GM13976 (cell line): ENCODE measurements at regions not wholly inside any gene's neighbourhood (a gene's known extent, or its start where the extent isn't known, plus 50 kb on each side); places are given as distances from the start of the nearest gene placed in this dataset.

Experiments used
- DNase-seq: peaks from one replicate; pipeline ENCODE4 v3.0.0; 2012; ENCODE audit warnings: low spot score
- CTCF ChIP-seq: IDR thresholded peaks from 2 replicates; pipeline ENCODE4 v1.5.1; 2012; ENCODE audit warnings: borderline replicate concordance, mild to moderate bottlenecking; ENCODE audit not compliant: insufficient read depth; ENCODE audit errors: extremely low read depth, missing control alignments, control extremely low read depth
- in situ Hi-C: fragments of 300-500 bp; cut with MboI; formaldehyde crosslinking; loops from one replicate; pipeline ENCODE4 v1.12.0; 2022; ENCODE audit warnings: low sequenced_read_pairs, mixed read lengths, inconsistent platforms; ENCODE audit not compliant: unreplicated experiment

- TF ChIP-seq CTCF = no peak
- DNase-seq = no peak
- in situ Hi-C loops = no loop called here
Measured at GRCh38 chr10:52940921-52941320, 168.3 kb upstream of the MBL2 start.

GRCh38 chr10:52939894-52940293 is 167.3 kb upstream of the MBL2 start:
- DNase-seq = no peak
- in situ Hi-C loops = no loop called here
- no peak for TF ChIP-seq CTCF

GRCh38 chr10:52933748-52934147 is 161.2 kb upstream of the MBL2 start:
- in situ Hi-C loops = no loop called here
- DNase-seq = no peak
- no peak for TF ChIP-seq CTCF

GRCh38 chr10:52927678-52928077 is 155.1 kb upstream of the MBL2 start:
- TF ChIP-seq CTCF = no peak
- in situ Hi-C loops = no loop called here
- DNase-seq = no peak

- TF ChIP-seq CTCF = no peak
- in situ Hi-C loops = no loop called here
- no peak for DNase-seq
Measured at GRCh38 chr10:52923520-52923919, 150.9 kb upstream of the MBL2 start.

- no peak for DNase-seq
- in situ Hi-C loops = no loop called here
- no peak for TF ChIP-seq CTCF
Measured at GRCh38 chr10:52918714-52919305, 146.2 kb upstream of the MBL2 start.

- DNase-seq = no peak
- in situ Hi-C loops = no loop called here
- no peak for TF ChIP-seq CTCF
Measured at GRCh38 chr10:52915391-52915790, 142.8 kb upstream of the MBL2 start.
